CD8-positive, alpha-beta memory T cell (primary cell): ENCODE measurements at regions not wholly inside any gene's neighbourhood (a gene's known extent, or its start where the extent isn't known, plus 50 kb on each side); places are given as distances from the start of the nearest gene placed in this dataset.
A peak's percentile ranks its signal among the peaks of the same experiment; 100 is the strongest.

ENCODE experiments used
- CTCF ChIA-PET: fragments of 350-600 bp; sonication (Branson Sonifier 250); formaldehyde crosslinking; loops from one replicate; lab custom pipeline; 2021; ENCODE audit warnings: antibody characterized with exemption; lab: Charles Lee
- POLR2A ChIA-PET: fragments of 350-600 bp; sonication (Branson Sonifier 250); formaldehyde crosslinking; loops from one replicate; lab custom pipeline; 2021; ENCODE audit warnings: antibody characterized with exemption; lab: Charles Lee
- DNase-seq, 5 donors: peaks; one replicate each; pipeline versions ENCODE4 v3.0.0 to v3.0.0-alpha.2; 2020 to 2022; ENCODE audit warnings: mixed read lengths in 1 of 5
- H3K27ac ChIP-seq: one replicate; pipeline ENCODE4 v1.7.0; 2013; ENCODE audit warnings: low read depth, mild to moderate bottlenecking, low read length, moderate library complexity
- H3K27me3 ChIP-seq: 2 replicates; pipeline ENCODE4 v1.7.0; 2013; ENCODE audit warnings: low read length, mild to moderate bottlenecking; ENCODE audit not compliant: insufficient read depth, poor library complexity, severe bottlenecking
- H3K36me3 ChIP-seq: 2 replicates; pipeline ENCODE4 v1.7.0; 2013; ENCODE audit warnings: mild to moderate bottlenecking, low read length, moderate library complexity; ENCODE audit not compliant: insufficient read depth
- H3K4me1 ChIP-seq: 2 replicates; pipeline ENCODE4 v1.7.0; 2013; ENCODE audit warnings: mild to moderate bottlenecking, low read length, moderate library complexity; ENCODE audit not compliant: insufficient read depth
- H3K4me3 ChIP-seq: 2 replicates; pipeline ENCODE4 v1.7.0; 2013; ENCODE audit warnings: mild to moderate bottlenecking, low read length
- H3K9me3 ChIP-seq: 2 replicates; pipeline ENCODE4 v1.7.0; 2013; ENCODE audit warnings: mild to moderate bottlenecking, low read length
- H3K27ac Mint-ChIP-seq, 8 donors: one replicate each; pipeline ENCODE4 v1.8.0; 2020 to 2021; ENCODE audit warnings: mixed read lengths in 8 of 8, mild to moderate bottlenecking in 6 of 8, inconsistent platforms in 3 of 8, moderate library complexity in 3 of 8
- H3K27me3 Mint-ChIP-seq, 2 donors: one replicate each; pipeline ENCODE4 v1.8.0; 2020 to 2021; ENCODE audit warnings: mixed read lengths in 2 of 2, mild to moderate bottlenecking in 1 of 2, moderate library complexity in 1 of 2
- H3K36me3 Mint-ChIP-seq, 3 donors: one replicate each; pipeline ENCODE4 v1.8.0; 2020 to 2021; ENCODE audit warnings: mixed read lengths in 3 of 3, inconsistent platforms in 1 of 3, mild to moderate bottlenecking in 1 of 3
- H3K4me1 Mint-ChIP-seq, 3 donors: one replicate each; pipeline ENCODE4 v1.8.0; 2020 to 2021; ENCODE audit warnings: mixed read lengths in 3 of 3, inconsistent platforms in 1 of 3, mild to moderate bottlenecking in 1 of 3
- H3K4me3 Mint-ChIP-seq, 7 donors: one replicate each; pipeline ENCODE4 v1.8.0; 2020 to 2021; ENCODE audit warnings: mixed read lengths in 7 of 7, mild to moderate bottlenecking in 6 of 7, moderate library complexity in 4 of 7, inconsistent platforms in 2 of 7
- H3K9me3 Mint-ChIP-seq, 5 donors: one replicate each; pipeline ENCODE4 v1.8.0; 2020 to 2022; ENCODE audit warnings: mixed read lengths in 5 of 5, mild to moderate bottlenecking in 3 of 5, moderate library complexity in 2 of 5, inconsistent platforms in 1 of 5

DNA sequence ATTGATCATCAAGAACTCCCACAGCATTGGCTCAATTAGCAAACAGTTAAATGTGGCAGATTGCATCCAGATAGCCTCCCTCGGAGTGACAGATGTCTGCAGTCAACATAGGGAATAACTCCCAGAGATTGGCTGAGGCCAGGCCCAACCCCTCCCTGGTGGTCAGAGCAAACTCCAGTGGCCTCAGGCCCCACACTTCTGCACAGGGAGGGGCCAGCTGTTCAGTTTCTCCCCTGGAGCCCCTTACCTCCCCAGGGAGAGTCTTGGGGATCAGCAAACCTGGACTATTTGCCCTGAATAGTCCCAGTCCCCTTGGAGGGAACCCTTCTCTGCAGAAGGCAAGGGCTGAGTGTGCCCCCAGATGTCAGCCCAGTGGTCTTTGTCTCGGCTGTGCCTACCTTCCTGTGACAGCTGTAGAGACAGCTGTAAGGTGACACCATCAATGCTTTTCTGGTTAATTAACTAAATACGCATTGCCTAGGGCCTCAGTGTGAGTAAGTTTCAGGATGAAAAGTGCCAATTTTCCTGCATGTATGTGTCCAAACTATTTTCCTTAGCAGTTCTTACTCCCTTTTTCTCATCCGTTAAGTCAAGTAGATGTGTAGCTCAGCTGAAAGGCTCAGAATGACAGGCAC is 102.7 kb upstream of the UQCRFS1 start:
- no peaks in the 10 kb centered on the region for H3K4me1 Mint-ChIP-seq
- H3K9me3 ChIP-seq, result no peaks in the 10 kb centered on the region
- CTCF ChIA-PET, result no interaction called here
- H3K27ac Mint-ChIP-seq, result no peak overlapping the region
- POLR2A ChIA-PET, result no interaction called here
- no peak for DNase-seq
- no peaks in the 10 kb centered on the region for H3K36me3 Mint-ChIP-seq
- no peak overlapping the region for H3K4me3 Mint-ChIP-seq
- no peaks in the 10 kb centered on the region for H3K9me3 Mint-ChIP-seq
- H3K27me3 Mint-ChIP-seq, result peaks cover 9 to 48% of the 10 kb centered on the region in 2 donors
- no peak overlapping the region for H3K27ac ChIP-seq
- H3K4me1 ChIP-seq, result no peaks in the 10 kb centered on the region
- no peaks in the 10 kb centered on the region for H3K36me3 ChIP-seq
- H3K27me3 ChIP-seq, result no peaks in the 10 kb centered on the region
- H3K4me3 ChIP-seq, result no peak overlapping the region

DNA sequence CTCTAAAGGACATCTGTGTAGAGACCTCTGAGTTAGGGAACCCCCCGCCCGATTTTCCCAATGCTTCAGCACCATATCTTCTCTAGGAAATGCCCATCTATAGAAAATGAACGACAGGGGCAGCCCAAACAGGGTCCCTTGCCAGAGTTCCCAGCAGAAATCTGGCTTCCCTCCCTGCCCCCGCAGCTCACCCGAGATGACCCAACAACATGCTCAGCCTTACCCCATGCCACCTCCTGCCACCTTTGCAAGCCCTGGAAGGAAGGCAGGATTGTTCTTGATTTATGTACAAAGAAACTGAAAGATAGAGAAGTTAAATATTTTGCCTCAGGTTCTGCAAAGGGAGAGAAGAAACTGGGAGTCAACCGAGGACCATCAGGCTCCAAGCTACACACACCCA is 105.6 kb upstream of the UQCRFS1 start:
- H3K4me3 ChIP-seq, result no peak overlapping the region
- H3K36me3 ChIP-seq, result no peaks in the 10 kb centered on the region
- no peak overlapping the region for H3K27ac Mint-ChIP-seq
- no peaks in the 10 kb centered on the region for H3K27me3 ChIP-seq
- H3K4me3 Mint-ChIP-seq, result no peak overlapping the region
- H3K27me3 Mint-ChIP-seq, result peaks cover 9 to 38% of the 10 kb centered on the region in 2 donors
- ChIA-PET CTCF (no interaction called here), POLR2A (no interaction called here)
- no peak overlapping the region for H3K27ac ChIP-seq
- no peak for DNase-seq
- H3K4me1 Mint-ChIP-seq, result no peaks in the 10 kb centered on the region
- H3K9me3 ChIP-seq, result no peaks in the 10 kb centered on the region
- no peaks in the 10 kb centered on the region for H3K36me3 Mint-ChIP-seq
- H3K4me1 ChIP-seq, result no peaks in the 10 kb centered on the region
- H3K9me3 Mint-ChIP-seq, result no peaks in the 10 kb centered on the region

DNA sequence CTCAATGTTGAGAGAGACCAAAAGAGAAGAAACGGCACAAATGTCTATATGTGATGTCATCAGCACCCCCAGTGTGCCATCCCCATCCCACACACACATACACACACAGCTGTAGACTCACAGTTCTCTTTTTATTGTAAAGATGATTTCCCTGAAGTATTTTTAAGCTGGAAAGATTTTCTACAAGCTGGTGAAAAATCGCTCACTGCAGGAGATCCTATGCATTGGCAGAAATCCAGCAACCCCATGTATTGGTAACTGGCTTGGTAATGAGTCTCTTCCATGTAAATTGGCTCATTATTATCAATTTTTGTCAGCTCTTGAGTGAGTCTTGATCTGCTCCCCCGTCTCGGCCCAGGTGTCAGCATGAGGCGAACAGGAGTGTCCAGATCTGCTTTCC is 107.1 kb upstream of the UQCRFS1 start:
- H3K4me1 Mint-ChIP-seq, result no peaks in the 10 kb centered on the region
- DNase-seq, result no peak
- CTCF ChIA-PET, result no interaction called here
- Histone ChIP-seq H3K4me3 (no peak overlapping the region), H3K4me1 (no peaks in the 10 kb centered on the region), H3K27ac (no peak overlapping the region), H3K36me3 (no peaks in the 10 kb centered on the region), H3K9me3 (no peaks in the 10 kb centered on the region), H3K27me3 (no peaks in the 10 kb centered on the region)
- no peaks in the 10 kb centered on the region for H3K36me3 Mint-ChIP-seq
- H3K9me3 Mint-ChIP-seq, result no peaks in the 10 kb centered on the region
- no peak overlapping the region for H3K27ac Mint-ChIP-seq
- POLR2A ChIA-PET, result no interaction called here
- no peak overlapping the region for H3K4me3 Mint-ChIP-seq
- H3K27me3 Mint-ChIP-seq, result peaks cover 9 to 31% of the 10 kb centered on the region in 2 donors

DNA sequence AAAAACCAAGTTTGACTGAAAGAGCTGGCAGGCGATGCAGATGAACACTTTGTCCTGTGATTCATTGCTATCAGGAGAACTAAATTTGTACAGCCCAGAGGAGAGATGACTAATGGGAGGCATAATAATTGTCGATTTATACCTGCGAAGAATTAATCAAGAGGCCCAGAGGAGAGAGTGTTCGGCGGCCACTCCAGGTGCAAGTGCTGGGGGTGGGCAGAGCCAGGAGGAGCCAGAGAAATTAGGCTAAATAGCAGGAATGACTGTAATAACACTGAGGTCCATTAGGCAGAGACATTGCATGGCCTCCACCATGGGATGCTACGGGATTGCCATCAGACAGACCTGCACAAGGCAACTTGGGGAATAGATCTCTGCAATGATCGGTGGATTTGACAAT is 107.7 kb upstream of the UQCRFS1 start:
- H3K36me3 ChIP-seq, result no peaks in the 10 kb centered on the region
- H3K27ac ChIP-seq, result no peak overlapping the region
- ChIA-PET CTCF (no interaction called here), POLR2A (no interaction called here)
- H3K4me3 ChIP-seq, result no peak overlapping the region
- no peak overlapping the region for H3K27ac Mint-ChIP-seq
- H3K4me1 ChIP-seq, result no peaks in the 10 kb centered on the region
- no peaks in the 10 kb centered on the region for H3K9me3 ChIP-seq
- no peaks in the 10 kb centered on the region for H3K4me1 Mint-ChIP-seq
- DNase-seq, result no peak
- H3K4me3 Mint-ChIP-seq, result no peak overlapping the region
- H3K36me3 Mint-ChIP-seq, result no peaks in the 10 kb centered on the region
- peaks cover 9 to 28% of the 10 kb centered on the region in 2 donors for H3K27me3 Mint-ChIP-seq
- no peaks in the 10 kb centered on the region for H3K9me3 Mint-ChIP-seq
- H3K27me3 ChIP-seq, result no peaks in the 10 kb centered on the region

DNA sequence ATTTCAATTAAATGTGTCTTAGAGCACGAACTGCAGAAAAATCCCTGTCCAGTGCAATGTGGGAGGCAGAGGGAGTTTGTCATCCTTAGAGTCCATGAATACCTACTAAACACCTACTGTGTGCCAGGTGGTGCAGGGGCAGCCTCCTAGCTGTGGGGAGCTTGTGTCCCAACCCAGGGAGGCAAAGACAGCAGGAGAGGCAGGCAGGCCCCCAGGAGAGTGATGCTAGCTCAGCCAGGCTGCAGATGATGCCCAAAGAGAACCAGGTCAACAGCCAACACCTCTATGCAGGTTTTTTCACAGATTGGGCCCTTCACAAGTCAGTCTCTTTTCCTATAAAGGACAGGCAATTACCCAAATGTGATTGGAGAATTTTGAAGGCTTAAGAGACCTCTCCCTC is 108.2 kb upstream of the UQCRFS1 start:
- no peaks in the 10 kb centered on the region for H3K4me1 Mint-ChIP-seq
- Histone ChIP-seq H3K27me3 (no peaks in the 10 kb centered on the region), H3K4me3 (no peak overlapping the region), H3K4me1 (no peaks in the 10 kb centered on the region), H3K27ac (no peak overlapping the region), H3K36me3 (no peaks in the 10 kb centered on the region), H3K9me3 (no peaks in the 10 kb centered on the region)
- peaks cover 9 to 28% of the 10 kb centered on the region in 2 donors for H3K27me3 Mint-ChIP-seq
- ChIA-PET CTCF (no interaction called here), POLR2A (no interaction called here)
- no peaks in the 10 kb centered on the region for H3K36me3 Mint-ChIP-seq
- no peaks in the 10 kb centered on the region for H3K9me3 Mint-ChIP-seq
- no peak overlapping the region for H3K4me3 Mint-ChIP-seq
- peak overlapping the region in 1 of 8 donors; percentile 24 for H3K27ac Mint-ChIP-seq
- DNase-seq, result no peak

DNA sequence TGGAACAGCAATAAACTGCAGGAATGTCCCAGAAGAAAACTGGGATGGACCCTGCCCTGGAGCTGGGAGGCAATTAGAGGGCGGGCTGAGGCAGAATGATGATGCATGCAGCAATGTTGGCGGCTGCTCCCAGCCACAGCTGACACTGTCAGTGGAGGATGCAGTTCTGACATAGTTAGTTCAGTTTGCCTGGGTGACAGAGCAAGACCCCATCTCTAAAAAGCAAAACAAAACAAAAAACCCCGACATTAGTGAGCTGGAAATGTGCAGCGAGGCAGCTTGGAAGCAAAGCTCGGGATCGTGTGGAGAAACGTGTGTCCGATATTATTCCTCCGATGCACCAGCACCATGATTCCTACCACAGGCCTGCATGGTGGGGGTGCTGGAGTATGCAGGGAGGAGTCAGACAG is 110.1 kb upstream of the UQCRFS1 start:
- no peak overlapping the region for H3K4me3 Mint-ChIP-seq
- H3K27me3 Mint-ChIP-seq, result peaks cover 9 to 35% of the 10 kb centered on the region in 2 donors
- DNase-seq, result no peak
- no peaks in the 10 kb centered on the region for H3K4me1 ChIP-seq
- no peak overlapping the region for H3K27ac ChIP-seq
- H3K4me1 Mint-ChIP-seq, result no peaks in the 10 kb centered on the region
- H3K4me3 ChIP-seq, result no peak overlapping the region
- H3K36me3 Mint-ChIP-seq, result no peaks in the 10 kb centered on the region
- peaks cover 0 to 2% (median 2%) of the 10 kb centered on the region in 5 donors for H3K9me3 Mint-ChIP-seq
- H3K36me3 ChIP-seq, result no peaks in the 10 kb centered on the region
- H3K27ac Mint-ChIP-seq, result no peak overlapping the region
- CTCF ChIA-PET, result no interaction called here
- POLR2A ChIA-PET, result no interaction called here
- no peaks in the 10 kb centered on the region for H3K9me3 ChIP-seq
- no peaks in the 10 kb centered on the region for H3K27me3 ChIP-seq

DNA sequence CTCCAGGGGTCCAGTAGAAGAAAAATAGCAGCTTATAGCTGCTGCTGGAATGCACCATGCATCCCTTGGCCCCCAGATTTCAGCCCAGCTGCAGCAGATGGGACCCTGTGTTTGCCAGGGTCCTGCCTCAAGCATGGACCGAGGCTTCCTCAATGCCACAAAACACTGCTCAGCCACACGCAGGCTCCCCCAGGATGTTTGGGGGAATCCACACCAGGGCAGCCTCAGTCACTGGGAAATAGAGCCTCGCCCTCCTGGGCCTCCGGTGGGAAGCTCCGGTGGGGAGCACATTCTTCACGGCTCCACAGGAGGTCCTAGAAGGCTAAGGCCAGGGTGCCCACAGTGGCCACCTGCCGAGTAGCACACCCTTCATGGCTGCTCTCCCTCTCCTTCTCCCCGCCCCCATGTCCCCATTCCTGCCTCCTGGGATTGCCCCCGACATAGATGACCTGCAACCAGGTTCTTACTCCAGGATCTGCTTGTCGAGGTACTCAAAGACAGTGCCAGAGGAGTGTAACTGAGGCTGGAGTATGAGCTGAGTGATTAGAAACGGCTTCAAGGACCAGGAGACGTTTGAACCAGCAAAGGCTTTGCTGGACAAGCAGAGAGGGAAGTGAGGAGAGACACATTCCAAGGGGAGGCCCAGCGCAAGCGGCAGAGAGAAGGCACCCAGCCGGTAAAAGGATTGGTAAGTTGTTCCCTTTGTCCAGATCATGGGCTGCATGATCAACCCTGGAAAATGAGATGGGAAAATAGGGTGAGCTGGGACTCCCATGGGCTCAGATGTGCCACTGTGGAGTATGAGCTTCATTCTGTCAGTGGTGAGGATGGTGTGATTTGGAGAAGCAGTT is 110.7 kb upstream of the UQCRFS1 start:
- Mint-ChIP-seq H3K27ac (peak overlapping the region in 1 of 8 donors; percentile 32), H3K9me3 (peaks cover 0 to 6% (median 5%) of the 10 kb centered on the region in 5 donors), H3K4me1 (no peaks in the 10 kb centered on the region), H3K4me3 (no peak overlapping the region), H3K36me3 (no peaks in the 10 kb centered on the region), H3K27me3 (peaks cover 9 to 31% of the 10 kb centered on the region in 2 donors)
- H3K4me1 ChIP-seq, result no peaks in the 10 kb centered on the region
- H3K27ac ChIP-seq, result no peak overlapping the region
- POLR2A ChIA-PET, result no interaction called here
- H3K36me3 ChIP-seq, result no peaks in the 10 kb centered on the region
- no peak overlapping the region for H3K4me3 ChIP-seq
- DNase-seq, result no peak
- H3K9me3 ChIP-seq, result no peaks in the 10 kb centered on the region
- H3K27me3 ChIP-seq, result no peaks in the 10 kb centered on the region
- CTCF ChIA-PET, result no interaction called here

DNA sequence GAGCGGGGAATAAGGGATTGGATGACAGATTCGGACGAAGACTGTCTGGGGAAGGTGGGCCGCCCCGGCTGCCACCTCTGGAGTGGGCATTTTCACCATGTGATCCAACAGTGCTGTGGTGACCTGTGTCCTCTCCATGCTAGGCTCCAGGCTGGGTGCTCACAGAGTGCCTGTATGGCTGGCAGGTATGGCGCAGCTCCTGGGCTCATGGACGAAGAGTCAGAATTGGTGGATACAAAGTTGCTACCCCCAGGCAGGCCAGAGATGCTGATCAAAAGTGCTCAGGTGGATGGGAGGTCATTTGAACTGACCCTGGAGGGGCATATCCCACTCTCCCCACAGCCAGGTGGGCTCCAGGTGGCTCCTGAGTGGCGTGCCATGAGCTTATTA is 111.3 kb upstream of the UQCRFS1 start:
- DNase-seq, result no peak
- no peak overlapping the region for H3K27ac Mint-ChIP-seq
- H3K4me1 ChIP-seq, result no peaks in the 10 kb centered on the region
- no peaks in the 10 kb centered on the region for H3K9me3 ChIP-seq
- peaks cover 0 to 6% (median 5%) of the 10 kb centered on the region in 5 donors for H3K9me3 Mint-ChIP-seq
- H3K36me3 Mint-ChIP-seq, result no peaks in the 10 kb centered on the region
- H3K4me3 Mint-ChIP-seq, result no peak overlapping the region
- H3K36me3 ChIP-seq, result no peaks in the 10 kb centered on the region
- H3K27me3 Mint-ChIP-seq, result peaks cover 7 to 29% of the 10 kb centered on the region in 2 donors
- no peaks in the 10 kb centered on the region for H3K4me1 Mint-ChIP-seq
- CTCF ChIA-PET, result no interaction called here
- H3K4me3 ChIP-seq, result no peak overlapping the region
- POLR2A ChIA-PET, result no interaction called here
- H3K27ac ChIP-seq, result no peak overlapping the region
- H3K27me3 ChIP-seq, result no peaks in the 10 kb centered on the region
